Trophoblast cell (in vitro differentiated cells and primary cell): ENCODE measurements at regions not wholly inside any gene's neighbourhood (a gene's known extent, or its start where the extent isn't known, plus 50 kb on each side); places are given as distances from the start of the nearest gene placed in this dataset.

ENCODE experiments used
- DNase-seq, 2 donors: peaks; one replicate each; pipeline ENCODE4 v3.0.0-alpha.2; 2016
- H2AFZ ChIP-seq: 2 replicates; pipeline ENCODE4 v1.6.1; 2013; ENCODE audit warnings: low read length, moderate library complexity, mild to moderate bottlenecking; ENCODE audit not compliant: insufficient read depth, poor library complexity
- H2AK5ac ChIP-seq: 2 replicates; pipeline ENCODE4 v1.6.1; 2013; ENCODE audit warnings: mild to moderate bottlenecking, low read length
- H2BK120ac ChIP-seq: 2 replicates; pipeline ENCODE4 v1.6.1; 2013; ENCODE audit warnings: low read length, mild to moderate bottlenecking, moderate library complexity; ENCODE audit not compliant: insufficient read depth, poor library complexity
- H2BK12ac ChIP-seq: 2 replicates; pipeline ENCODE4 v1.6.1; 2013; ENCODE audit warnings: mild to moderate bottlenecking, low read length, moderate library complexity
- H2BK5ac ChIP-seq: 2 replicates; pipeline ENCODE4 v1.6.1; 2013; ENCODE audit warnings: low read length, low read depth, moderate library complexity, mild to moderate bottlenecking; ENCODE audit not compliant: poor library complexity
- H3K14ac ChIP-seq: 2 replicates; pipeline ENCODE4 v1.6.1; 2013; ENCODE audit warnings: mild to moderate bottlenecking, low read length
- H3K18ac ChIP-seq: 2 replicates; pipeline ENCODE4 v1.6.1; 2013; ENCODE audit warnings: mild to moderate bottlenecking, low read length
- H3K23ac ChIP-seq: 2 replicates; pipeline ENCODE4 v1.6.1; 2013; ENCODE audit warnings: low read length
- H3K27ac ChIP-seq: 2 replicates; pipeline ENCODE4 v1.5.1; 2013; ENCODE audit warnings: low read depth, mild to moderate bottlenecking, inconsistent platforms, low read length, moderate library complexity
- H3K27me3 ChIP-seq: 2 replicates; pipeline ENCODE4 v1.6.1; 2013; ENCODE audit warnings: inconsistent platforms, mild to moderate bottlenecking, low read length, moderate library complexity; ENCODE audit not compliant: insufficient read depth
- H3K36me3 ChIP-seq, 2 experiments: 1 replicate in 1 of 2; 2 replicates in 1 of 2; pipeline ENCODE4 v1.6.1; 2013; ENCODE audit warnings: low read length in 2 of 2, mild to moderate bottlenecking in 2 of 2, moderate library complexity in 1 of 2; ENCODE audit not compliant: insufficient read depth in 2 of 2, control insufficient read depth in 1 of 2
- H3K4ac ChIP-seq: 2 replicates; pipeline ENCODE4 v1.6.1; 2013; ENCODE audit warnings: low read depth, mild to moderate bottlenecking, low read length, moderate library complexity
- H3K4me1 ChIP-seq, 2 experiments: 1 replicate in 1 of 2; 2 replicates in 1 of 2; pipeline ENCODE4 v1.6.1; 2013; ENCODE audit warnings: low read length in 2 of 2, mild to moderate bottlenecking in 2 of 2, moderate library complexity in 1 of 2; ENCODE audit not compliant: insufficient read depth in 2 of 2, control insufficient read depth in 1 of 2
- H3K4me2 ChIP-seq: 2 replicates; pipeline ENCODE4 v1.6.1; 2013; ENCODE audit warnings: inconsistent platforms, mild to moderate bottlenecking, low read length, moderate library complexity
- H3K4me3 ChIP-seq: 2 replicates; pipeline ENCODE4 v1.5.1; 2013; ENCODE audit warnings: mild to moderate bottlenecking, low read depth, low read length, inconsistent platforms
- H3K79me1 ChIP-seq: one replicate; pipeline ENCODE4 v1.6.1; 2013; ENCODE audit warnings: low read length
- H3K79me2 ChIP-seq: 2 replicates; pipeline ENCODE4 v1.6.1; 2013; ENCODE audit warnings: low read length, mild to moderate bottlenecking; ENCODE audit not compliant: control insufficient read depth, insufficient read depth, poor library complexity
- H3K9ac ChIP-seq: 2 replicates; pipeline ENCODE4 v1.6.1; 2013; ENCODE audit warnings: mild to moderate bottlenecking, low read length
- H3K9me3 ChIP-seq: 2 replicates; pipeline ENCODE4 v1.6.1; 2013; ENCODE audit warnings: low read depth, mild to moderate bottlenecking, control low read depth, inconsistent platforms, low read length; ENCODE audit not compliant: insufficient read depth
- H4K12ac ChIP-seq: 2 replicates; pipeline ENCODE4 v1.6.1; 2013; ENCODE audit warnings: low read depth, mild to moderate bottlenecking, low read length, moderate library complexity
- H4K8ac ChIP-seq: 2 replicates; pipeline ENCODE4 v1.6.1; 2013; ENCODE audit warnings: low read depth, mild to moderate bottlenecking, low read length, moderate library complexity
- H4K91ac ChIP-seq: one replicate; pipeline ENCODE4 v1.6.1; 2013; ENCODE audit warnings: low read depth, mild to moderate bottlenecking, low read length, moderate library complexity
- WGBS: extraction: QIAGEN DNeasy Blood & Tissue Kit; methylation state at CpG from one replicate; pipeline ENCODE4 v1.1.7; 2013; ENCODE audit warnings: missing lambda C conversion rate; ENCODE audit not compliant: insufficient read length, insufficient coverage; ENCODE audit errors: extremely low coverage; 5-methylcytosine and 5-hydroxymethylcytosine counted together

DNA sequence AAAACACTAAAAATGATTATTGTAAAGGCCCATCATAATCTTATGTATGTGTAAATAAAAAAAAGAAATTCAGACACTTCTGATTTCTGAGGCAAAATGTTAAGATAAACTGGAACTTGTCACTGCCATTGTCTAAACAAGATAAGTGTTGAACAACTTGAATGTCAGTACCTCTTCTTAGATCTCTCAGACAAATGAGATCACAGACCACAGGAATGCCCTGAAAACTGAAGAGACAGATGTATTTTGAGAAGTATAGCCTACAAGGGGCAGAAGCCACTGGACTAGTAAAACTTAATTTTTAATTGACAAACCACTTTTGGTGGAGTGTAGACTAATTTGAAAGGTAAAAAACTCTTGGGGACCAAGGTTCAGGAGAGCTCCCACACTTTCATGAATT lies 375.5 kb upstream of the SLITRK5 start:
- Histone ChIP-seq H3K18ac (no peak overlapping the region), H3K9ac (no peak overlapping the region), H4K8ac (no peak overlapping the region), H3K4me1 (no peaks in the 10 kb centered on the region), H2AK5ac (no peak overlapping the region), H3K79me1 (no peaks in the 10 kb centered on the region), H3K4me3 (no peak overlapping the region), H3K14ac (no peak overlapping the region), H3K4ac (no peak overlapping the region), H4K91ac (no peak overlapping the region), H3K4me2 (no peak overlapping the region), H3K27me3 (no peaks in the 10 kb centered on the region), H2AFZ (no peak overlapping the region), H2BK120ac (no peak overlapping the region), H3K79me2 (no peaks in the 10 kb centered on the region), H4K12ac (no peak overlapping the region), H3K9me3 (no peaks in the 10 kb centered on the region), H2BK5ac (no peak overlapping the region), H3K23ac (no peak overlapping the region), H3K27ac (no peak overlapping the region), H3K36me3 (no peaks in the 10 kb centered on the region), H2BK12ac (no peak overlapping the region)
- DNase-seq: no peak

DNA sequence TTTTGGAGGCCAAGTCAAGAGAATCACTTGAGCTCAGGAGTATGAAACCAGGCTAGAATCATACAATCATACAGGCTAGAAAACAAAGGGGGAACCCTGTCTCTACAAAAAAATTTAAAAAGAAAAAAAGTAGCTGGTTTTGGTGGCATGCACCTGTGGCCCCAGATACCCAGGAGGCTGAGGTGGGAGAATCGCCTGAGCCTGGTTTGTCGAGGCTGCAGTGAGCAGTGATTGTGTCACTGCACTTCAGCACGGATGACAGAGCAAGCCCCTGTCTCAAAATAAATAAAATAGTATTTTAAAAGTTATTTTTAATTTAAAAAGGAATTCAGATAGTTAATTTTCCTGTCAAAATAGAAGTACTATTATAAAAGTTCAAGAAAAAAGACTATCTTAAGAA lies 369.1 kb upstream of the SLITRK5 start:
- H3K27ac ChIP-seq: no peak overlapping the region
- no peak overlapping the region for H2AK5ac ChIP-seq
- no peaks in the 10 kb centered on the region for H3K36me3 ChIP-seq
- no peak overlapping the region for H3K4me2 ChIP-seq
- no peaks in the 10 kb centered on the region for H3K79me2 ChIP-seq
- no peak overlapping the region for H2BK120ac ChIP-seq
- no peak overlapping the region for H3K14ac ChIP-seq
- H2AFZ ChIP-seq: no peak overlapping the region
- H3K79me1 ChIP-seq: no peaks in the 10 kb centered on the region
- DNase-seq: no peak
- H4K12ac ChIP-seq: no peak overlapping the region
- H3K23ac ChIP-seq: no peak overlapping the region
- no peak overlapping the region for H4K91ac ChIP-seq
- no peak overlapping the region for H3K18ac ChIP-seq
- no peak overlapping the region for H4K8ac ChIP-seq
- no peaks in the 10 kb centered on the region for H3K4me1 ChIP-seq
- no peaks in the 10 kb centered on the region for H3K9me3 ChIP-seq
- H3K4me3 ChIP-seq: no peak overlapping the region
- H3K27me3 ChIP-seq: no peaks in the 10 kb centered on the region
- no CpG with 5 or more reads among the region's 3 CpGs for WGBS
- H2BK5ac ChIP-seq: no peak overlapping the region
- H3K9ac ChIP-seq: no peak overlapping the region
- no peak overlapping the region for H2BK12ac ChIP-seq
- H3K4ac ChIP-seq: no peak overlapping the region

DNA sequence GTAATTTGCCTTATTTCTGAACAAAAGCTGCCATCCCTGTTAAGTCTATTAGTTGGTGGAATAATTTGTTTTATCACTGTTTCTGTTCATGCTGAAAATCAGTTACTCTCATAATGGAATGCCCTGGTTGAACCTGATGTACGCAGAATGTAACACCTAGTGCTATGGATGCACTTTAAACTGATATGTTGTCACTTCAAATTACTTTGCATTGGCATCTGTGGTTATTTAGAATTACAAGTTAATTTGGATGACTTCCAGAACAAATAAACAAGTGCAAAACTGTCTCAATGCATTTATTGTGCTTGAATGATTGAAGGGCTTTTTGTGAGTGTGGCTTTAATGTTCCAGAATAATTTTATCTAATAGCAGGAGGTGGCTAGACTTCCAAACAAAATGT lies 368.2 kb upstream of the SLITRK5 start:
- no peak overlapping the region for H4K91ac ChIP-seq
- no peak overlapping the region for H3K18ac ChIP-seq
- no peak for DNase-seq
- H3K4ac ChIP-seq: no peak overlapping the region
- no peaks in the 10 kb centered on the region for H3K79me2 ChIP-seq
- H3K9me3 ChIP-seq: no peaks in the 10 kb centered on the region
- H4K8ac ChIP-seq: no peak overlapping the region
- H2BK5ac ChIP-seq: no peak overlapping the region
- no peaks in the 10 kb centered on the region for H3K36me3 ChIP-seq
- no peaks in the 10 kb centered on the region for H3K27me3 ChIP-seq
- no peak overlapping the region for H3K14ac ChIP-seq
- no peaks in the 10 kb centered on the region for H3K79me1 ChIP-seq
- H3K23ac ChIP-seq: no peak overlapping the region
- no peak overlapping the region for H2BK12ac ChIP-seq
- H3K4me3 ChIP-seq: no peak overlapping the region
- H2AK5ac ChIP-seq: no peak overlapping the region
- no peak overlapping the region for H3K9ac ChIP-seq
- H3K4me2 ChIP-seq: no peak overlapping the region
- H4K12ac ChIP-seq: no peak overlapping the region
- H3K27ac ChIP-seq: no peak overlapping the region
- no peak overlapping the region for H2BK120ac ChIP-seq
- no peaks in the 10 kb centered on the region for H3K4me1 ChIP-seq
- H2AFZ ChIP-seq: no peak overlapping the region
- WGBS: no CpG with 5 or more reads among the region's 1 CpG

DNA sequence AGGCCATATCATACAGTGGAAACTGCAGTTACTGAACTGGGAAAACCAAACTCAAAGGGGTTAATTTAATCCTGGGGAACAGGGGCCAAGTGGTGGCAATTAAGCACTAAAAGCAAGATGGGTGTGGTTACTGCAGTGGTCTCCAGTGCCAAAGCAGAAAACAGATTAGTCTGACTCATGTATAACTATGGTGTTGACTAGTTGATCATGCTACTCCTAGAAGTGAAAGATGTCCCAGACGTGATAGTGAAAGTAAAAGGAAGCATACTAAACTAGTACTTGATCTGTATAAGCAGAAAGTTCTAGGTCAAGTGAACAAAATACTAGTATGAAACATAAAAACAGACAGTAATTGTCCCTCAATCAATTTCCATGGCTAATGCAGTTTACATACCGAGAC lies 360.0 kb upstream of the SLITRK5 start:
- Histone ChIP-seq H3K4me3 (no peak overlapping the region), H3K4me1 (no peaks in the 10 kb centered on the region), H4K91ac (no peak overlapping the region), H3K4ac (no peak overlapping the region), H4K8ac (no peak overlapping the region), H2AK5ac (no peak overlapping the region), H3K9me3 (no peaks in the 10 kb centered on the region), H3K23ac (no peak overlapping the region), H4K12ac (no peak overlapping the region), H2BK120ac (no peak overlapping the region), H3K79me2 (no peaks in the 10 kb centered on the region), H2BK12ac (no peak overlapping the region), H3K14ac (no peak overlapping the region), H3K79me1 (no peaks in the 10 kb centered on the region), H3K4me2 (no peak overlapping the region), H2BK5ac (no peak overlapping the region), H3K36me3 (no peaks in the 10 kb centered on the region), H3K18ac (no peak overlapping the region), H2AFZ (no peak overlapping the region), H3K9ac (no peak overlapping the region), H3K27ac (no peak overlapping the region), H3K27me3 (no peaks in the 10 kb centered on the region)
- no CpG with 5 or more reads among the region's 2 CpGs for WGBS
- DNase-seq: no peak

DNA sequence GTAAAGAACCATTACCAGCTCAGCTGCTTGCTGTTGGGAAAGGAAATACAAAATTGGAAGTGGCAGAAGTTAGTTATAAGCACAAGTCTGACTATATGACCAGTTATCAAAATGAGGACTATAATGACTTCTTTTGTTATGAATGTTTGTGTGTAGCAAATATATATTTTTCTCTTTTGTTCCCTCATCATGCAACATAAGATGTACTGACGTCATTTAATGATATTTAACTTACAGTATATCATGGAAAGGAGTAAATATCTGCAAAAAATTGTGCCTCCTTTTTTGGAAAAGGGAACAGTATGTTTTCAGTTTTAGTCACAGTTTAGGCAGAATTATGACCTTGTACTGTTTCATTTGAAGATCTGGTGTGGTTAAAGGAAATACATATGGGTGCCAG lies 356.3 kb upstream of the SLITRK5 start:
- Histone ChIP-seq H3K14ac (no peak overlapping the region), H3K4me3 (no peak overlapping the region), H2BK5ac (no peak overlapping the region), H3K4me1 (no peaks in the 10 kb centered on the region), H3K27ac (no peak overlapping the region), H2AFZ (no peak overlapping the region), H3K36me3 (no peaks in the 10 kb centered on the region), H3K23ac (no peak overlapping the region), H3K9me3 (no peaks in the 10 kb centered on the region), H3K79me1 (no peaks in the 10 kb centered on the region), H2AK5ac (no peak overlapping the region), H3K4me2 (no peak overlapping the region), H2BK120ac (no peak overlapping the region), H4K8ac (no peak overlapping the region), H3K4ac (no peak overlapping the region), H2BK12ac (no peak overlapping the region), H3K9ac (no peak overlapping the region), H4K12ac (no peak overlapping the region), H3K79me2 (no peaks in the 10 kb centered on the region), H4K91ac (no peak overlapping the region), H3K18ac (no peak overlapping the region), H3K27me3 (no peaks in the 10 kb centered on the region)
- DNase-seq: no peak
- WGBS: no CpG with 5 or more reads among the region's 1 CpG
